ENCODE measurements at regions not wholly inside any gene's neighbourhood (a gene's known extent, or its start where the extent isn't known, plus 50 kb on each side); places are given as distances from the start of the nearest gene placed in this dataset.

DNA sequence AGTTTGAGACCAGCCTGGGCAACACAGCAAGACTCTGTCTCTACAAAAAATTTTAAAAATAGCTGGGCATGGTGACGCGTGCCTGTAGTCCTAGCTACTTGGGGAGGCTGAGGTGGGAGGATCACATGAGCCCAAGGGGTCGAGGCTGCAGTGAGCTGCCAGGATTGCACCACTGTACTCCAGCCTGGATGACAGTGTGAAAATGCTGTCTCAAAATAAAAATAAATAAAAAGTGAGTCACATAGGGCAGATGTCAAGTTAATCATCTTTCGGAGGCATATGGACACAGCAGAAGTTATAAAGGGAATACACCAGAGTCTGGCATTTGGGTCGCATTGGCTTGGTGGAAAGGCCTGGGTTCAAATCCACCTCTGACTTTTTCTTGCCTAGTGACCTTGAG is 92.7 kb downstream of the PHETA1 start:
- 27% methylated on average over 5 of the region's 5 CpGs for WGBS (ENCODE audit: missing lambda C conversion rate)
- ChIA-PET POLR2A (no interaction called here), CTCF (interaction anchor here (1.1 to 13.0 kb wide), 6 partner anchors 17 to 345 kb away, joined by 3 to 112 read pairs (median 14); no protein-coding TSS in a partner anchor)
- TF ChIP-seq KDM1A (IDR thresholded peaks at IDR 0.05; ENCODE audit: low read depth) (no peak), FOSL2 (IDR thresholded peaks at IDR 0.05) (no peak), FOSL2 (CRISPR knock-in tag; IDR thresholded peaks at IDR 0.05) (peak; percentile 51), TFCP2L1 (CRISPR knock-in tag; IDR thresholded peaks at IDR 0.05) (no peak), NFE2L2 (conservative IDR thresholded peaks at IDR 0.05; ENCODE audit: low read length) (no peak)
- H3K27ac ChIP-seq, result no peak overlapping the region
- FAIRE-seq (no peak), DNase-seq (ENCODE audit: low read depth in 1 of 2, low spot score in 1 of 2) (peak in 1 of 2 experiments; percentile 37), ATAC-seq (peak; percentile 45; a peak in 3 of 6 replicates)
- H3K9me3 ChIP-seq, result peaks cover 4% of the 10 kb centered on the region; the same call in 1 of the 3 replicates
- H3K4me2 ChIP-seq, result no peak overlapping the region
- H3K4me3 ChIP-seq, result no peak overlapping the region
- peaks cover 9% of the 10 kb centered on the region; the same call in 1 of the 3 replicates for H3K4me1 ChIP-seq

DNA sequence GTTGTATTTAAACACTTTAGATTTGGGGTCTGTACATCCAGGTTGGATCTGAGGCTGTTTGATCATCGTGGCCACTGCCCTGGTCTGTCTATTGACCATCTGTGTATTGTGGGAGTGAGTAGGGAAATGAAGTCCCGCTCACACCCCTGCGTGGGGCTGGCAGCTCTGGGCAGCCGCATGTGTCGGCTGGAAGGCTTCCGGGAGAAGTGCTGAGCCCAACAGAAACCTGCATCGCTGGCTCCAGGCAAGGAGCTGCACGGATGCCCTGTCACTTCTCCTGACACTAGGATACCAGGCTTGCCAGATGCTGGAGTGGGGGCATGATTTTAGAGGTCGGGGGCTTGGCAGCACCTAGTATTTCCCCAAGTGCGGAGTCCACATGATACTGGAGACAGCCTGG is 93.6 kb downstream of the PHETA1 start:
- ChIA-PET CTCF (interaction anchor here (0.6 to 13.0 kb wide), 10 partner anchors 8 to 388 kb away, joined by 3 to 112 read pairs (median 4); no protein-coding TSS in a partner anchor), POLR2A (no interaction called here)
- H3K27ac ChIP-seq, result no peak overlapping the region
- no peak overlapping the region for H3K4me3 ChIP-seq
- no peak for DNase-seq (ENCODE audit: low read depth in 1 of 2, low spot score in 1 of 2)
- peaks cover 16% of the 10 kb centered on the region; the same call in 1 of the 3 replicates for H3K4me1 ChIP-seq
- peak in 1 of 2 experiments; percentile 19; a peak in 3 of 6 replicates for ATAC-seq
- no peak for FAIRE-seq
- H3K9me3 ChIP-seq, result no peaks in the 10 kb centered on the region
- no peak overlapping the region for H3K4me2 ChIP-seq
- WGBS (ENCODE audit: missing lambda C conversion rate), result 36% methylated on average over 10 of the region's 10 CpGs
- TF ChIP-seq HEYL (CRISPR knock-in tag; IDR thresholded peaks at IDR 0.05) (no peak), EHMT2 (IDR thresholded peaks at IDR 0.05; ENCODE audit: low read depth) (no peak), CHD2 (IDR thresholded peaks at IDR 0.05; ENCODE audit: low read length, partially characterized antibody) (no peak), NFE2L2 (conservative IDR thresholded peaks at IDR 0.05; ENCODE audit: low read length) (no peak), NR3C1 (IDR thresholded peaks at IDR 0.05) (no peak), RCOR1 (IDR thresholded peaks at IDR 0.05; ENCODE audit: low read depth, low read length) (no peak), MYC (IDR thresholded peaks at IDR 0.05; ENCODE audit: borderline replicate concordance, low read length) (no peak), MAZ (IDR thresholded peaks at IDR 0.05; ENCODE audit: borderline replicate concordance, low read depth, low read length) (no peak), FOXS1 (CRISPR knock-in tag; IDR thresholded peaks at IDR 0.05) (no peak), RNF2 (IDR thresholded peaks at IDR 0.05; ENCODE audit: borderline replicate concordance, low read depth) (no peak), CHD4 (IDR thresholded peaks at IDR 0.05; ENCODE audit: borderline replicate concordance) (no peak)
- TF ChIP-seq, protein P1, sequence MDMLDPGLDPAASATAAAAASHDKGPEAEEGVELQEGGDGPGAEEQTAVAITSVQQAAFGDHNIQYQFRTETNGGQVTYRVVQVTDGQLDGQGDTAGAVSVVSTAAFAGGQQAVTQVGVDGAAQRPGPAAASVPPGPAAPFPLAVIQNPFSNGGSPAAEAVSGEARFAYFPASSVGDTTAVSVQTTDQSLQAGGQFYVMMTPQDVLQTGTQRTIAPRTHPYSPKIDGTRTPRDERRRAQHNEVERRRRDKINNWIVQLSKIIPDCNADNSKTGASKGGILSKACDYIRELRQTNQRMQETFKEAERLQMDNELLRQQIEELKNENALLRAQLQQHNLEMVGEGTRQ (IDR thresholded peaks at IDR 0.05), result no peak
- TF ChIP-seq, protein P2, sequence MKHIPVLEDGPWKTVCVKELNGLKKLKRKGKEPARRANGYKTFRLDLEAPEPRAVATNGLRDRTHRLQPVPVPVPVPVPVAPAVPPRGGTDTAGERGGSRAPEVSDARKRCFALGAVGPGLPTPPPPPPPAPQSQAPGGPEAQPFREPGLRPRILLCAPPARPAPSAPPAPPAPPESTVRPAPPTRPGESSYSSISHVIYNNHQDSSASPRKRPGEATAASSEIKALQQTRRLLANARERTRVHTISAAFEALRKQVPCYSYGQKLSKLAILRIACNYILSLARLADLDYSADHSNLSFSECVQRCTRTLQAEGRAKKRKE (CRISPR knock-in tag; IDR thresholded peaks at IDR 0.05; ENCODE audit: low read depth), result no peak
- TF ChIP-seq, protein P3, sequence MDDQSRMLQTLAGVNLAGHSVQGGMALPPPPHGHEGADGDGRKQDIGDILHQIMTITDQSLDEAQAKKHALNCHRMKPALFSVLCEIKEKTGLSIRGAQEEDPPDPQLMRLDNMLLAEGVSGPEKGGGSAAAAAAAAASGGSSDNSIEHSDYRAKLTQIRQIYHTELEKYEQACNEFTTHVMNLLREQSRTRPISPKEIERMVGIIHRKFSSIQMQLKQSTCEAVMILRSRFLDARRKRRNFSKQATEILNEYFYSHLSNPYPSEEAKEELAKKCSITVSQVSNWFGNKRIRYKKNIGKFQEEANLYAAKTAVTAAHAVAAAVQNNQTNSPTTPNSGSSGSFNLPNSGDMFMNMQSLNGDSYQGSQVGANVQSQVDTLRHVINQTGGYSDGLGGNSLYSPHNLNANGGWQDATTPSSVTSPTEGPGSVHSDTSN (IDR thresholded peaks at IDR 0.05), result no peak
- TF ChIP-seq, protein P4, sequence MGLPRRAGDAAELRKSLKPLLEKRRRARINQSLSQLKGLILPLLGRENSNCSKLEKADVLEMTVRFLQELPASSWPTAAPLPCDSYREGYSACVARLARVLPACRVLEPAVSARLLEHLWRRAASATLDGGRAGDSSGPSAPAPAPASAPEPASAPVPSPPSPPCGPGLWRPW (IDR thresholded peaks at IDR 0.05), result no peak

DNA sequence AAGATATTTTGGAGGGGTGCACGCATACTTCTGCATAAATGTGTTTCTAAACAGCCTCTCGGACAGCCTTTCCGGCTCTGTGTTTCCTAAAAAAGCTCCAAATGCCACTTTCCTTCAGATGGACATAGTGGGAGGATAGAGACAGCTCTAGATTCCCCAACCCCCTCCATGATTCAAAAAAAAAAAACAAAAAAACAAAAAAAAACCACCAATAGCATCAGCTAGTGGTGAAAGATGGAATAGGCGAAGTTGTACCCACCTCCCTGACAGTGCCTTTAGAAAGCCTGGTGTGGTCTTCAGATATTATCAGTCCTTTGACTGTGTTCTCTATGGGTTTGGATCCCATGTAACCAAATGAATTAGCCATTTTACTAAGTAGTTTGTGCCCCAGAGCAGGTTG is 94.1 kb downstream of the PHETA1 start:
- FAIRE-seq (no peak), DNase-seq (ENCODE audit: low read depth in 1 of 2, low spot score in 1 of 2) (peak in 1 of 2 experiments; percentile 63), ATAC-seq (peak; percentile 55 to 76)
- Histone ChIP-seq H3K27ac (no peak overlapping the region), H3K4me1 (peaks cover 16% of the 10 kb centered on the region; the same call in 1 of the 3 replicates), H3K9me3 (no peaks in the 10 kb centered on the region), H3K4me3 (no peak overlapping the region), H3K4me2 (no peak overlapping the region)
- CTCF ChIA-PET, result interaction anchor here (0.6 to 13.0 kb wide), 15 partner anchors 9 to 387 kb away, joined by 3 to 112 read pairs (median 3); no protein-coding TSS in a partner anchor
- POLR2A ChIA-PET, result no interaction called here
- 34% methylated on average over 4 of the region's 4 CpGs for WGBS (ENCODE audit: missing lambda C conversion rate)
- TF ChIP-seq FOXS1 (CRISPR knock-in tag; IDR thresholded peaks at IDR 0.05), result no peak
- TF ChIP-seq, protein P5, sequence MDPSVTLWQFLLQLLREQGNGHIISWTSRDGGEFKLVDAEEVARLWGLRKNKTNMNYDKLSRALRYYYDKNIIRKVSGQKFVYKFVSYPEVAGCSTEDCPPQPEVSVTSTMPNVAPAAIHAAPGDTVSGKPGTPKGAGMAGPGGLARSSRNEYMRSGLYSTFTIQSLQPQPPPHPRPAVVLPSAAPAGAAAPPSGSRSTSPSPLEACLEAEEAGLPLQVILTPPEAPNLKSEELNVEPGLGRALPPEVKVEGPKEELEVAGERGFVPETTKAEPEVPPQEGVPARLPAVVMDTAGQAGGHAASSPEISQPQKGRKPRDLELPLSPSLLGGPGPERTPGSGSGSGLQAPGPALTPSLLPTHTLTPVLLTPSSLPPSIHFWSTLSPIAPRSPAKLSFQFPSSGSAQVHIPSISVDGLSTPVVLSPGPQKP (IDR thresholded peaks at IDR 0.05; ENCODE audit: low read depth, low read length), result no peak
- TF ChIP-seq, protein P6, sequence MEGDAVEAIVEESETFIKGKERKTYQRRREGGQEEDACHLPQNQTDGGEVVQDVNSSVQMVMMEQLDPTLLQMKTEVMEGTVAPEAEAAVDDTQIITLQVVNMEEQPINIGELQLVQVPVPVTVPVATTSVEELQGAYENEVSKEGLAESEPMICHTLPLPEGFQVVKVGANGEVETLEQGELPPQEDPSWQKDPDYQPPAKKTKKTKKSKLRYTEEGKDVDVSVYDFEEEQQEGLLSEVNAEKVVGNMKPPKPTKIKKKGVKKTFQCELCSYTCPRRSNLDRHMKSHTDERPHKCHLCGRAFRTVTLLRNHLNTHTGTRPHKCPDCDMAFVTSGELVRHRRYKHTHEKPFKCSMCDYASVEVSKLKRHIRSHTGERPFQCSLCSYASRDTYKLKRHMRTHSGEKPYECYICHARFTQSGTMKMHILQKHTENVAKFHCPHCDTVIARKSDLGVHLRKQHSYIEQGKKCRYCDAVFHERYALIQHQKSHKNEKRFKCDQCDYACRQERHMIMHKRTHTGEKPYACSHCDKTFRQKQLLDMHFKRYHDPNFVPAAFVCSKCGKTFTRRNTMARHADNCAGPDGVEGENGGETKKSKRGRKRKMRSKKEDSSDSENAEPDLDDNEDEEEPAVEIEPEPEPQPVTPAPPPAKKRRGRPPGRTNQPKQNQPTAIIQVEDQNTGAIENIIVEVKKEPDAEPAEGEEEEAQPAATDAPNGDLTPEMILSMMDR (IDR thresholded peaks at IDR 0.05), result peak; percentile 41
- TF ChIP-seq MAFK (IDR thresholded peaks at IDR 0.05; ENCODE audit: partially characterized antibody), result no peak
- TF ChIP-seq RAD21 (conservative IDR thresholded peaks at IDR 0.05 in 1 of 2, IDR thresholded peaks at IDR 0.05 in 1 of 2), result peak in 1 of 2 experiments; percentile 45; a peak in 1 of 5 replicates

Measured in A549 (cell line).